ENCODE measurements at regions not wholly inside any gene's neighbourhood (a gene's known extent, or its start where the extent isn't known, plus 50 kb on each side); places are given as distances from the start of the nearest gene placed in this dataset.

- Histone ChIP-seq H4K5ac (ENCODE audit: low read depth, low read length) (no peak overlapping the region), H2AK5ac (ENCODE audit: low read depth, low read length) (no peak overlapping the region), H4K91ac (ENCODE audit: insufficient read depth, low read depth, low read length) (no peak overlapping the region), H3K27ac (ENCODE audit: insufficient read depth, low read length) (no peak overlapping the region), H3K4me1 (ENCODE audit: control insufficient read depth, insufficient read depth, low read length) (no peaks in the 10 kb centered on the region), H4K20me1 (ENCODE audit: insufficient read depth, low read length) (no peaks in the 10 kb centered on the region), H3K4me3 (ENCODE audit: insufficient read depth, low read depth, low read length) (no peak overlapping the region), H3K56ac (ENCODE audit: extremely low read depth, insufficient read depth, low read length) (no peak overlapping the region), H3K79me1 (ENCODE audit: low read depth in 1 of 2, low read length in 2 of 2) (no peaks in the 10 kb centered on the region), H3K27me3 (ENCODE audit: control insufficient read depth, insufficient read depth, low read length) (no peaks in the 10 kb centered on the region), H3K4me2 (ENCODE audit: low read depth, low read length) (no peak overlapping the region), H3K23ac (ENCODE audit: low read depth, low read length) (no peak overlapping the region), H3K9ac (ENCODE audit: low read depth, low read length) (no peak overlapping the region), H3K36me3 (ENCODE audit: control insufficient read depth, insufficient read depth, low read length) (no peaks in the 10 kb centered on the region), H3K9me1 (ENCODE audit: insufficient read depth, low read length) (no peaks in the 10 kb centered on the region), H3K4ac (ENCODE audit: low read depth, low read length) (no peak overlapping the region), H3K9me3 (ENCODE audit: control insufficient read depth, insufficient read depth, low read length) (peaks cover 21% of the 10 kb centered on the region), H3K14ac (replicated peaks; ENCODE audit: low read depth, low read length) (no peak overlapping the region), H3K18ac (ENCODE audit: low read depth, low read length) (no peak overlapping the region), H2BK20ac (ENCODE audit: low read depth, low read length) (no peak overlapping the region), H4K8ac (ENCODE audit: low read depth in 2 of 2, low read length in 2 of 2) (no peak overlapping the region), H2BK15ac (ENCODE audit: low read depth, low read length) (no peak overlapping the region), H2AFZ (replicated peaks; ENCODE audit: low read length, poor library complexity) (no peak overlapping the region), H2BK120ac (ENCODE audit: low read depth, low read length) (no peak overlapping the region), H2AK9ac (replicated peaks; ENCODE audit: low read depth, low read length, poor library complexity) (no peak overlapping the region), H2BK5ac (ENCODE audit: low read depth, low read length, poor library complexity, severe bottlenecking) (no peak overlapping the region)
- CTCF ChIA-PET, result no interaction called here
- ATAC-seq (ENCODE audit: low read depth) (no peak), DNase-seq (no peak)
- POLR2A ChIA-PET (ENCODE audit: unreplicated experiment), result no interaction called here
- no CpG with 5 or more reads among the region's 5 CpGs for WGBS, 2 experiments (ENCODE audit: extremely low coverage in 2 of 2, insufficient read length in 1 of 2)
- TF ChIP-seq BHLHE40 (IDR thresholded peaks at IDR 0.05; ENCODE audit: low read depth, low read length), result no peak
- no peak for TF ChIP-seq POLR2A (IDR thresholded peaks at IDR 0.05; ENCODE audit: low read depth, low read length)
- no peak for TF ChIP-seq MAZ (IDR thresholded peaks at IDR 0.05; ENCODE audit: borderline replicate concordance, low read depth, low read length)
- TF ChIP-seq, protein P1, sequence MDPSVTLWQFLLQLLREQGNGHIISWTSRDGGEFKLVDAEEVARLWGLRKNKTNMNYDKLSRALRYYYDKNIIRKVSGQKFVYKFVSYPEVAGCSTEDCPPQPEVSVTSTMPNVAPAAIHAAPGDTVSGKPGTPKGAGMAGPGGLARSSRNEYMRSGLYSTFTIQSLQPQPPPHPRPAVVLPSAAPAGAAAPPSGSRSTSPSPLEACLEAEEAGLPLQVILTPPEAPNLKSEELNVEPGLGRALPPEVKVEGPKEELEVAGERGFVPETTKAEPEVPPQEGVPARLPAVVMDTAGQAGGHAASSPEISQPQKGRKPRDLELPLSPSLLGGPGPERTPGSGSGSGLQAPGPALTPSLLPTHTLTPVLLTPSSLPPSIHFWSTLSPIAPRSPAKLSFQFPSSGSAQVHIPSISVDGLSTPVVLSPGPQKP (IDR thresholded peaks at IDR 0.05; ENCODE audit: borderline replicate concordance, low read depth, low read length), result no peak
- no peak for TF ChIP-seq MAFK (IDR thresholded peaks at IDR 0.05; ENCODE audit: low read depth, low read length)
- TF ChIP-seq FOS (IDR thresholded peaks at IDR 0.05; ENCODE audit: low read depth, low read length), result no peak
- no peak for TF ChIP-seq MXI1 (IDR thresholded peaks at IDR 0.05; ENCODE audit: borderline replicate concordance, low read depth, low read length)
- no peak for TF ChIP-seq NFE2L2 (IDR thresholded peaks at IDR 0.05; ENCODE audit: low read depth, low read length)
- TF ChIP-seq RFX5 (IDR thresholded peaks at IDR 0.05; ENCODE audit: low read depth, low read length), result no peak
- TF ChIP-seq CHD1 (IDR thresholded peaks at IDR 0.05; ENCODE audit: low read depth, low read length), result no peak
- TF ChIP-seq SMC3 (IDR thresholded peaks at IDR 0.05; ENCODE audit: low read depth, low read length), result no peak
- no peak for TF ChIP-seq RCOR1 (IDR thresholded peaks at IDR 0.05; ENCODE audit: insufficient replicate concordance, low read length)
- no peak for TF ChIP-seq USF2 (IDR thresholded peaks at IDR 0.05; ENCODE audit: low read depth, low read length)
- intact Hi-C loops (cut with micrococcal nuclease), result no loop called here
- dilution Hi-C loops (cut with HindIII; ENCODE audit: low sequenced_read_pairs, unreplicated experiment), result no loop called here
- no TSS peak for BruUV-seq (replicated peaks)
- in situ Hi-C loops (cut with MboI; ENCODE audit: low sequenced_read_pairs), result no loop called here
Measured at GRCh38 chr16:13298666-13299065, 397.3 kb downstream of the SHISA9 start.

Data from IMR-90 (cell line).